Panc1 (cell line): ENCODE measurements at regions not wholly inside any gene's neighbourhood (a gene's known extent, or its start where the extent isn't known, plus 50 kb on each side); places are given as distances from the start of the nearest gene placed in this dataset.

Source experiments
- ATAC-seq: fragments of 200-7000 bp; cut with Tn5 transposase; 2 replicates; pipeline ENCODE4 v1.9.1; 2020; ENCODE audit warnings: mild to moderate bottlenecking, moderate library complexity
- BruUV-seq: library from RNA; stranded (reverse); fragments of 400-500 nt; replicated peaks from 2 replicates; lab custom pipeline; 2021; lab: Mats Ljungman, UMichigan
- CTCF ChIA-PET: fragments of 300-600 bp; sonication (Branson Sonifier 250); formaldehyde crosslinking; loops from one replicate; lab custom pipeline; 2022; ENCODE audit warnings: antibody characterized with exemption; lab: Charles Lee
- POLR2A ChIA-PET: fragments of 300-600 bp; sonication (Branson Sonifier 250); formaldehyde crosslinking; loops from one replicate; lab custom pipeline; 2022; ENCODE audit warnings: antibody characterized with exemption; lab: Charles Lee
- DNase-seq: peaks from one replicate; pipeline ENCODE4 v3.0.0-alpha.2; 2010; ENCODE audit warnings: low read depth, low spot score
- H3K27ac ChIP-seq: 2 replicates; pipeline ENCODE4 v1.5.1; 2011; ENCODE audit warnings: mild to moderate bottlenecking, low read length, inconsistent platforms
- H3K27me3 ChIP-seq: fragments of 200-500 bp; sonication (Bioruptor generic); 2 replicates; pipeline ENCODE4 v1.6.0; 2014; ENCODE audit warnings: low read length, inconsistent platforms; ENCODE audit not compliant: control insufficient read depth, insufficient read depth
- H3K36me3 ChIP-seq: fragments of 200-500 bp; sonication (Bioruptor generic); 2 replicates; pipeline ENCODE4 v1.5.1; 2014; ENCODE audit warnings: inconsistent platforms, mild to moderate bottlenecking, low read length, moderate library complexity; ENCODE audit not compliant: control insufficient read depth, insufficient read depth
- H3K4me1 ChIP-seq: 2 replicates; pipeline ENCODE4 v1.5.1; 2011; ENCODE audit warnings: inconsistent platforms, mild to moderate bottlenecking, low read length, moderate library complexity; ENCODE audit not compliant: control insufficient read depth, insufficient read depth
- H3K4me3 ChIP-seq, 2 experiments: 2 replicates each; pipeline ENCODE4 v1.5.1; 2011 to 2012; ENCODE audit warnings: low read depth in 2 of 2, low read length in 2 of 2, mild to moderate bottlenecking in 2 of 2, inconsistent platforms in 1 of 2, moderate library complexity in 1 of 2
- H3K9me3 ChIP-seq: fragments of 200-500 bp; sonication (Bioruptor generic); 2 replicates; pipeline ENCODE4 v1.5.1; 2014; ENCODE audit warnings: low read depth, mild to moderate bottlenecking, inconsistent platforms, low read length, moderate library complexity; ENCODE audit not compliant: control insufficient read depth, insufficient read depth
- POLR2AphosphoS5 ChIP-seq: IDR thresholded peaks from 2 replicates; pipeline ENCODE4 v1.6.1; 2012; ENCODE audit warnings: mild to moderate bottlenecking, low read depth, low read length, moderate library complexity
- REST ChIP-seq, 2 experiments: IDR thresholded peaks; 2 replicates each; pipeline ENCODE4 v1.6.1; 2011 to 2012; ENCODE audit warnings: low read depth in 2 of 2, control low read depth in 1 of 2, low read length in 1 of 2, mild to moderate bottlenecking in 1 of 2, moderate library complexity in 1 of 2; ENCODE audit not compliant: insufficient read depth in 1 of 2
- SIN3A ChIP-seq: IDR thresholded peaks from 2 replicates; pipeline ENCODE4 v1.6.1; 2012; ENCODE audit warnings: low read depth, mild to moderate bottlenecking, low read length, moderate library complexity, borderline replicate concordance; ENCODE audit not compliant: insufficient read depth
- TCF7L2 ChIP-seq: IDR thresholded peaks from 2 replicates; pipeline ENCODE4 v1.6.1; 2011; ENCODE audit warnings: mild to moderate bottlenecking, low read depth, low read length, inconsistent platforms
- in situ Hi-C: cut with HindIII; loops from 2 replicates; pipeline ENCODE4 v1.10.0; 2016; ENCODE audit warnings: low sequenced_read_pairs, low pct_unique_long_range_greater_than_20kb
- intact Hi-C: fragments of 100-400 bp; cut with micrococcal nuclease; formaldehyde crosslinking; loops from one replicate; pipeline ENCODE4 v1.10.0; 2022; ENCODE audit not compliant: unreplicated experiment
- TF ChIP-seq, protein P1 (sequence below): fragments of 450-650 bp; IDR thresholded peaks from 2 replicates; pipeline ENCODE4 v1.5.1; 2017; ENCODE audit warnings: mild to moderate bottlenecking

- ChIA-PET POLR2A (interaction anchor here (0.5 kb wide), 1 partner anchor 1255 kb away, joined by 10 read pairs; no protein-coding TSS in a partner anchor), CTCF (no interaction called here)
Measured at GRCh38 chr7:381211-382042, 91.5 kb downstream of the FOXL3 start.

DNA sequence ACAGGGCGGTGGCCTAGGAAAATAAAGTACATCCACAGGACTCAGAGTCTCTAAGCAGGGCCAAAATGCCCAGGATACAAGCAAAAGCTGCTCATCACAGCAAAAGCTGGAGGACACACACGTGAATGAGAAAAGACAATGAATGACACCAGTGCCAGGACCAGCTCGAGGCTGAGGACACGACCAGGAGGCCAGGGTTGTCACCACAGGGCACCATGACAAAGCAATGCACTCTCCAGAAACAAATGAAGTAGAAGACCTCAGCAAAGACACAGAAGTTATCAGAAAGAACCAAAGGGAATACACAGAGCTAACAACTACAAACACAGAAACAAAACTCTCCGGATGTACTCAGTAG, 92.1 kb downstream of the FOXL3 start:
- TF ChIP-seq TCF7L2 (no peak), REST (IDR thresholded peaks at IDR 0.05; ENCODE audit: insufficient read depth in 1 of 2, low read depth in 2 of 2, low read length in 1 of 2) (no peak), POLR2AphosphoS5 (no peak), SIN3A (no peak)
- TF ChIP-seq, protein P1, sequence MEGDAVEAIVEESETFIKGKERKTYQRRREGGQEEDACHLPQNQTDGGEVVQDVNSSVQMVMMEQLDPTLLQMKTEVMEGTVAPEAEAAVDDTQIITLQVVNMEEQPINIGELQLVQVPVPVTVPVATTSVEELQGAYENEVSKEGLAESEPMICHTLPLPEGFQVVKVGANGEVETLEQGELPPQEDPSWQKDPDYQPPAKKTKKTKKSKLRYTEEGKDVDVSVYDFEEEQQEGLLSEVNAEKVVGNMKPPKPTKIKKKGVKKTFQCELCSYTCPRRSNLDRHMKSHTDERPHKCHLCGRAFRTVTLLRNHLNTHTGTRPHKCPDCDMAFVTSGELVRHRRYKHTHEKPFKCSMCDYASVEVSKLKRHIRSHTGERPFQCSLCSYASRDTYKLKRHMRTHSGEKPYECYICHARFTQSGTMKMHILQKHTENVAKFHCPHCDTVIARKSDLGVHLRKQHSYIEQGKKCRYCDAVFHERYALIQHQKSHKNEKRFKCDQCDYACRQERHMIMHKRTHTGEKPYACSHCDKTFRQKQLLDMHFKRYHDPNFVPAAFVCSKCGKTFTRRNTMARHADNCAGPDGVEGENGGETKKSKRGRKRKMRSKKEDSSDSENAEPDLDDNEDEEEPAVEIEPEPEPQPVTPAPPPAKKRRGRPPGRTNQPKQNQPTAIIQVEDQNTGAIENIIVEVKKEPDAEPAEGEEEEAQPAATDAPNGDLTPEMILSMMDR: no peak
- intact Hi-C loops: no loop called here
- H3K27me3 ChIP-seq: peaks cover 8% of the 10 kb centered on the region
- ChIA-PET POLR2A (no interaction called here), CTCF (no interaction called here)
- H3K36me3 ChIP-seq: no peaks in the 10 kb centered on the region
- no peak overlapping the region for H3K27ac ChIP-seq
- no peak for DNase-seq
- no peak overlapping the region for H3K4me3 ChIP-seq
- H3K4me1 ChIP-seq: peaks cover 4% of the 10 kb centered on the region; the same call in 1 of the 2 replicates
- no peak for ATAC-seq
- in situ Hi-C loops: no loop called here
- no peaks in the 10 kb centered on the region for H3K9me3 ChIP-seq
- no TSS peak for BruUV-seq

More at GRCh38 chr7:381211-382042, 91.5 kb downstream of the FOXL3 start:
- BruUV-seq: no TSS peak
- in situ Hi-C loops: no loop called here
- Histone ChIP-seq H3K4me1 (peaks cover 4% of the 10 kb centered on the region; the same call in 1 of the 2 replicates), H3K36me3 (no peaks in the 10 kb centered on the region), H3K27me3 (peaks cover 8% of the 10 kb centered on the region), H3K4me3 (no peak overlapping the region), H3K9me3 (no peaks in the 10 kb centered on the region), H3K27ac (no peak overlapping the region)
- no peak for ATAC-seq
- DNase-seq: no peak
- intact Hi-C loops: no loop called here
- TF ChIP-seq, protein P1: no peak
- no peak for TF ChIP-seq POLR2AphosphoS5
- no peak for TF ChIP-seq TCF7L2
